Pancreas (tissue), 10 donors: ENCODE measurements at regions not wholly inside any gene's neighbourhood (a gene's known extent, or its start where the extent isn't known, plus 50 kb on each side); places are given as distances from the start of the nearest gene placed in this dataset.
A peak's percentile ranks its signal among the peaks of the same experiment; 100 is the strongest.

Experiments
- ATAC-seq, 4 donors: fragments of 200-7000 bp; cut with Tn5 transposase; one replicate each; pipeline versions ENCODE4 v1.8.0 to v1.9.1; 2020; ENCODE audit warnings: mild to moderate bottlenecking in 4 of 4, moderate library complexity in 4 of 4
- DNase-seq, 6 donors: peaks; one replicate each; pipeline ENCODE4 v3.0.0-alpha.2; 2020
- FAIRE-seq: peaks from 2 replicates; lab custom pipeline; 2012; peaks lifted over from hg19 to GRCh38; lab: Jason Lieb, UNC
- H3K27ac ChIP-seq, 4 donors: fragments of 200-600 bp; sonication (generic); 1 replicate in 3 of 4; 2 replicates in 1 of 4; pipeline versions ENCODE4 v1.5.0 to v1.8.0; 2020
- H3K27me3 ChIP-seq, 4 donors: fragments of 200-600 bp; one replicate each; pipeline ENCODE4 v1.8.0; 2021
- H3K36me3 ChIP-seq, 3 donors: fragments of 200-600 bp; sonication (generic) in 1 of 3; one replicate each; pipeline versions ENCODE4 v1.5.0 to v1.8.0; 2020 to 2021
- H3K4me1 ChIP-seq, 3 donors: fragments of 200-600 bp; one replicate each; pipeline ENCODE4 v1.8.0; 2021
- H3K4me3 ChIP-seq, 4 donors: fragments of 200-600 bp; sonication (generic) in 2 of 4; one replicate each; pipeline versions ENCODE4 v1.5.0 to v1.8.0; 2020 to 2021
- H3K9me3 ChIP-seq, 4 donors: fragments of 200-600 bp; one replicate each; pipeline ENCODE4 v1.8.0; 2021
- WGBS, 2 donors: extraction: QIAGEN DNeasy Blood & Tissue Kit; methylation state at CpG; one replicate each; pipeline ENCODE4 v1.1.7; 2013; 5-methylcytosine and 5-hydroxymethylcytosine counted together
- intact Hi-C, 3 donors: fragments of 100-400 bp; cut with DNase I; formaldehyde crosslinking; loops; one replicate each; pipeline versions ENCODE4 v1.11.1 to v1.14.2; 2022
- TF ChIP-seq, protein P1 (sequence below), 4 donors: fragments of 200-600 bp; sonication (generic) in 3 of 4; IDR thresholded peaks; one replicate each; pipeline versions ENCODE4 v1.5.0 to v1.8.0; 2021; ENCODE audit warnings: antibody characterized with exemption in 4 of 4
- donor health status: healthy with polysubstance abuse.
- donor health status: DM: no; HTN: no; CAD: no; lungs with moderate emphysema.
- donor health status: DM: no; HTN: no; CAD: no.
- donor health status: control.
- donor health status: control.
- donor health status: Bipolar disorder and iron deficiency.
- donor health status: DM: yes; HTN: yes; CAD: no.
- donor health status: DM: no; HTN: no; CAD: no.
- donor health status: DM: no; HTN: no; CAD: no.
- donor health status: DM: yes; HTN: yes; CAD: no.

GRCh38 chrX:129193357-129193756, 329.9 kb downstream of the SMARCA1 start:
- no peak for ATAC-seq
- TF ChIP-seq, protein P1, sequence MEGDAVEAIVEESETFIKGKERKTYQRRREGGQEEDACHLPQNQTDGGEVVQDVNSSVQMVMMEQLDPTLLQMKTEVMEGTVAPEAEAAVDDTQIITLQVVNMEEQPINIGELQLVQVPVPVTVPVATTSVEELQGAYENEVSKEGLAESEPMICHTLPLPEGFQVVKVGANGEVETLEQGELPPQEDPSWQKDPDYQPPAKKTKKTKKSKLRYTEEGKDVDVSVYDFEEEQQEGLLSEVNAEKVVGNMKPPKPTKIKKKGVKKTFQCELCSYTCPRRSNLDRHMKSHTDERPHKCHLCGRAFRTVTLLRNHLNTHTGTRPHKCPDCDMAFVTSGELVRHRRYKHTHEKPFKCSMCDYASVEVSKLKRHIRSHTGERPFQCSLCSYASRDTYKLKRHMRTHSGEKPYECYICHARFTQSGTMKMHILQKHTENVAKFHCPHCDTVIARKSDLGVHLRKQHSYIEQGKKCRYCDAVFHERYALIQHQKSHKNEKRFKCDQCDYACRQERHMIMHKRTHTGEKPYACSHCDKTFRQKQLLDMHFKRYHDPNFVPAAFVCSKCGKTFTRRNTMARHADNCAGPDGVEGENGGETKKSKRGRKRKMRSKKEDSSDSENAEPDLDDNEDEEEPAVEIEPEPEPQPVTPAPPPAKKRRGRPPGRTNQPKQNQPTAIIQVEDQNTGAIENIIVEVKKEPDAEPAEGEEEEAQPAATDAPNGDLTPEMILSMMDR (IDR thresholded peaks at IDR 0.05) = no peak
- no peak overlapping the region for H3K27ac ChIP-seq
- 26 to 46% methylated on average over 4 of the region's 4 CpGs for WGBS, 2 donors
- FAIRE-seq = no peak
- H3K27me3 ChIP-seq = no peaks in the 10 kb centered on the region
- H3K9me3 ChIP-seq = no peaks in the 10 kb centered on the region
- DNase-seq = peak in 1 of 6 donors; percentile 9
- H3K4me1 ChIP-seq = no peaks in the 10 kb centered on the region
- no peaks in the 10 kb centered on the region for H3K36me3 ChIP-seq
- intact Hi-C loops = no loop called here
- no peak overlapping the region for H3K4me3 ChIP-seq

- FAIRE-seq (no peak), ATAC-seq (no peak)
- 38 to 51% methylated on average over 6 of the region's 6 CpGs for WGBS, 2 donors
These were observed 335.1 kb downstream of the SMARCA1 start for GRCh38 chrX:129188231-129188630.

DNA sequence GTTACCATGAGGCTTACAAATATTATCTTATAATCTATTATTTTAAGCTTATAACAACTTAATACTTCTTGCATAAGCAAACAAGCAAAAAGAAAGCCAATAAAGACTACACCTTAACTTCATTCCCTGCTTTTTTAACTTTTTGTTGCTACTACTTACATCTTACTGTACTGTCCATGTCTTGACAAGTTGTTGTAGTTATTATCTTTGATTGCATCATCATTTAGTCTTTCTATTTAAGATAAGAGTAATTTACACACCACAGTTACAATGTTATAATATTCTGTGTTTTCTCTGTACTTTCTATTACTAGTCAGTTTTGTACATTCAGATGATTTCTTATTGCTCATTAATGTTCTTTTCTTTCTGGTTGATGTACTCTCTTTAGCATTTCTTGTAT, 346.6 kb downstream of the SMARCA1 start:
- TF ChIP-seq, protein P1 (IDR thresholded peaks at IDR 0.05) = no peak

More at GRCh38 chrX:129188231-129188630, 335.1 kb downstream of the SMARCA1 start:
- TF ChIP-seq, protein P1 (IDR thresholded peaks at IDR 0.05) = no peak
- no peak overlapping the region for H3K27ac ChIP-seq
- no peaks in the 10 kb centered on the region for H3K36me3 ChIP-seq
- H3K4me3 ChIP-seq = no peak overlapping the region
- H3K27me3 ChIP-seq = no peaks in the 10 kb centered on the region
- intact Hi-C loops = no loop called here
- H3K9me3 ChIP-seq = no peaks in the 10 kb centered on the region
- DNase-seq = no peak
- no peaks in the 10 kb centered on the region for H3K4me1 ChIP-seq

GRCh38 chrX:129161108-129161507, 362.2 kb downstream of the SMARCA1 start:
- H3K4me1 ChIP-seq = no peaks in the 10 kb centered on the region
- DNase-seq (no peak), FAIRE-seq (no peak), ATAC-seq (no peak)
- H3K36me3 ChIP-seq = no peaks in the 10 kb centered on the region
- H3K27me3 ChIP-seq = no peaks in the 10 kb centered on the region
- intact Hi-C loops = no loop called here
- TF ChIP-seq, protein P1 (IDR thresholded peaks at IDR 0.05) = no peak
- no peak overlapping the region for H3K4me3 ChIP-seq
- no peaks in the 10 kb centered on the region for H3K9me3 ChIP-seq
- H3K27ac ChIP-seq = no peak overlapping the region

More for the DNA sequence above, 346.6 kb downstream of the SMARCA1 start:
- H3K27me3 ChIP-seq = no peaks in the 10 kb centered on the region
- no peak overlapping the region for H3K27ac ChIP-seq
- no peaks in the 10 kb centered on the region for H3K4me1 ChIP-seq
- DNase-seq (no peak), FAIRE-seq (peak; percentile 87), ATAC-seq (no peak)
- intact Hi-C loops = no loop called here
- no peaks in the 10 kb centered on the region for H3K9me3 ChIP-seq
- no peaks in the 10 kb centered on the region for H3K36me3 ChIP-seq
- H3K4me3 ChIP-seq = no peak overlapping the region

DNA sequence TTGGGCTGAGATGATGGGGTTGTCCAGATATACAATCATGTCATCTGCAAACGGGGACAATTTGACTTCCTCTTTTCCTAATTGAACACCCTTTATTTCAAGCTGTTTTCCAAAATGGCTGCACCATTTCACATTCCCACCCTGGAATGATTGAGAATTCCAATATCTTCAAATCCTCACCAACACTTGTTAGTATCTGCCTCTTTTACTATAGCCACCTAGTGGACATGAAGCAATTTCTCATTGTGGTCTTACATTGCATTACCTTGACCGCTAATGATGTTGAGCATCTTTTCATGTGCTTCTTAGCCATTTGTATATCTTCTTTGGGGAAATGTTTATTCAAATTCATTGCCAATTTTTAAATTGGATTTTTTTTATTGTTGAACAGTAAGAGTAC, 364.8 kb downstream of the SMARCA1 start:
- TF ChIP-seq, protein P1 (IDR thresholded peaks at IDR 0.05) = no peak
- no peak for DNase-seq
- H3K4me3 ChIP-seq = no peak overlapping the region
- H3K27ac ChIP-seq = no peak overlapping the region
- no peaks in the 10 kb centered on the region for H3K4me1 ChIP-seq
- no peaks in the 10 kb centered on the region for H3K9me3 ChIP-seq
- H3K27me3 ChIP-seq = no peaks in the 10 kb centered on the region
- no peaks in the 10 kb centered on the region for H3K36me3 ChIP-seq
- intact Hi-C loops = no loop called here
- no peak for ATAC-seq
- 64 to 75% methylated on average over 2 of the region's 2 CpGs for WGBS, 2 donors
- FAIRE-seq = no peak
